ENCODE measurements at regions not wholly inside any gene's neighbourhood (a gene's known extent, or its start where the extent isn't known, plus 50 kb on each side); places are given as distances from the start of the nearest gene placed in this dataset.

DNA sequence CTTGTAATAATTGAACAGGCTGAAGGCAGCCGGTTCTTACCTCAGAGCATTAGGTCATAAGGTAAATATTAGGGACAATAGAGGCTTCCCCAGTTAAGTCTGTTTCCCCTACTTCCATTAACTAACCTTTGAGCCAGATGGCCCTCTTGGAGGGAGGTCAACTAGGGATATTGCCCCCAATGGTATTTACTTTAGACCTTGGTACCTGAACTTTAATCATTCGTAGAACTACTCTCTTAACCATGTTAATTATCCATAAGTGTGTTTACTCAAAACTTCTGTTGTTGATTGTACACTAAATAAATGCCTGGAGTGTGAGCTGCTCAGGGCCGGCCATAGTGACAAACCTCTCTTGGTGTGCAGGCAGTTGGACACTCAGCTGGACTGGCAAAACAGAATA lies 1843.5 kb upstream of the AGA start:
- ChIA-PET POLR2A (no interaction called here), RAD21 (ENCODE audit: unreplicated experiment) (no interaction called here), CTCF (interaction anchor here (1.1 kb wide), 1 partner anchor 22 kb away, joined by 3 read pairs; no protein-coding TSS in a partner anchor), SMC1A (ENCODE audit: uncharacterized antibody, unreplicated experiment) (interaction anchor here (1.2 to 1.5 kb wide), 2 partner anchors 10 to 17 kb away, joined by 4 to 5 read pairs; no protein-coding TSS in a partner anchor)
- no peaks in the 10 kb centered on the region for H3K4me1 ChIP-seq (ENCODE audit: control insufficient read depth, insufficient read depth, low read length)
- H3K4me2 ChIP-seq (ENCODE audit: control insufficient read depth, insufficient read depth): no peak overlapping the region
- no peaks in the 10 kb centered on the region for H3K9me3 ChIP-seq (replicated peaks; ENCODE audit: control insufficient read depth, insufficient read depth, low read length)
- intact Hi-C loops (cut with micrococcal nuclease; ENCODE audit: unreplicated experiment) (no loop called here), in situ Hi-C loops (cut with MboI) (no loop called here)
- FAIRE-seq: no peak
- no peak overlapping the region for H3K27ac ChIP-seq (ENCODE audit: control insufficient read depth, insufficient read depth)
- no peaks in the 10 kb centered on the region for H4K20me1 ChIP-seq (ENCODE audit: control insufficient read depth, insufficient read depth)
- TF ChIP-seq PML (IDR thresholded peaks at IDR 0.05; ENCODE audit: low read length): no peak
- TF ChIP-seq NR2F1 (conservative IDR thresholded peaks at IDR 0.05): no peak
- no peak for TF ChIP-seq RUNX3 (IDR thresholded peaks at IDR 0.05; ENCODE audit: low read length)
- TF ChIP-seq MXI1 (IDR thresholded peaks at IDR 0.05; ENCODE audit: low read depth, low read length): no peak
- TF ChIP-seq, protein P1, sequence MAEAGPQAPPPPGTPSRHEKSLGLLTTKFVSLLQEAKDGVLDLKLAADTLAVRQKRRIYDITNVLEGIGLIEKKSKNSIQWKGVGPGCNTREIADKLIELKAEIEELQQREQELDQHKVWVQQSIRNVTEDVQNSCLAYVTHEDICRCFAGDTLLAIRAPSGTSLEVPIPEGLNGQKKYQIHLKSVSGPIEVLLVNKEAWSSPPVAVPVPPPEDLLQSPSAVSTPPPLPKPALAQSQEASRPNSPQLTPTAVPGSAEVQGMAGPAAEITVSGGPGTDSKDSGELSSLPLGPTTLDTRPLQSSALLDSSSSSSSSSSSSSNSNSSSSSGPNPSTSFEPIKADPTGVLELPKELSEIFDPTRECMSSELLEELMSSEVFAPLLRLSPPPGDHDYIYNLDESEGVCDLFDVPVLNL (IDR thresholded peaks at IDR 0.05; ENCODE audit: low read depth, low read length): no peak
- no peak for TF ChIP-seq ZBED1 (IDR thresholded peaks at IDR 0.05; ENCODE audit: borderline replicate concordance)
- TF ChIP-seq STAT1 (conservative IDR thresholded peaks at IDR 0.05): no peak
- TF ChIP-seq, protein P2, sequence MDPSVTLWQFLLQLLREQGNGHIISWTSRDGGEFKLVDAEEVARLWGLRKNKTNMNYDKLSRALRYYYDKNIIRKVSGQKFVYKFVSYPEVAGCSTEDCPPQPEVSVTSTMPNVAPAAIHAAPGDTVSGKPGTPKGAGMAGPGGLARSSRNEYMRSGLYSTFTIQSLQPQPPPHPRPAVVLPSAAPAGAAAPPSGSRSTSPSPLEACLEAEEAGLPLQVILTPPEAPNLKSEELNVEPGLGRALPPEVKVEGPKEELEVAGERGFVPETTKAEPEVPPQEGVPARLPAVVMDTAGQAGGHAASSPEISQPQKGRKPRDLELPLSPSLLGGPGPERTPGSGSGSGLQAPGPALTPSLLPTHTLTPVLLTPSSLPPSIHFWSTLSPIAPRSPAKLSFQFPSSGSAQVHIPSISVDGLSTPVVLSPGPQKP (IDR thresholded peaks at IDR 0.05; ENCODE audit: low read depth, low read length): no peak
- TF ChIP-seq SREBF2 (IDR thresholded peaks at IDR 0.05; ENCODE audit: low read length): no peak
- no peak for TF ChIP-seq MTA3 (IDR thresholded peaks at IDR 0.05; ENCODE audit: borderline replicate concordance, low read length)
- no peak for TF ChIP-seq WRNIP1 (IDR thresholded peaks at IDR 0.05; ENCODE audit: borderline replicate concordance, low read depth, low read length)
- TF ChIP-seq, protein P3, sequence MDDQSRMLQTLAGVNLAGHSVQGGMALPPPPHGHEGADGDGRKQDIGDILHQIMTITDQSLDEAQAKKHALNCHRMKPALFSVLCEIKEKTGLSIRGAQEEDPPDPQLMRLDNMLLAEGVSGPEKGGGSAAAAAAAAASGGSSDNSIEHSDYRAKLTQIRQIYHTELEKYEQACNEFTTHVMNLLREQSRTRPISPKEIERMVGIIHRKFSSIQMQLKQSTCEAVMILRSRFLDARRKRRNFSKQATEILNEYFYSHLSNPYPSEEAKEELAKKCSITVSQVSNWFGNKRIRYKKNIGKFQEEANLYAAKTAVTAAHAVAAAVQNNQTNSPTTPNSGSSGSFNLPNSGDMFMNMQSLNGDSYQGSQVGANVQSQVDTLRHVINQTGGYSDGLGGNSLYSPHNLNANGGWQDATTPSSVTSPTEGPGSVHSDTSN (IDR thresholded peaks at IDR 0.05; ENCODE audit: insufficient replicate concordance, low read depth, low read length): no peak
- no peak for TF ChIP-seq CHD4 (IDR thresholded peaks at IDR 0.05)
- TF ChIP-seq ZNF274 (IDR thresholded peaks at IDR 0.05; ENCODE audit: insufficient read depth, insufficient read length): no peak
- no peak for TF ChIP-seq IRF4 (IDR thresholded peaks at IDR 0.05; ENCODE audit: low read depth, low read length)
- no peak for TF ChIP-seq EZH2 (IDR thresholded peaks at IDR 0.05; ENCODE audit: borderline replicate concordance, control insufficient read depth, low read depth, low read length)
- TF ChIP-seq, protein P4, sequence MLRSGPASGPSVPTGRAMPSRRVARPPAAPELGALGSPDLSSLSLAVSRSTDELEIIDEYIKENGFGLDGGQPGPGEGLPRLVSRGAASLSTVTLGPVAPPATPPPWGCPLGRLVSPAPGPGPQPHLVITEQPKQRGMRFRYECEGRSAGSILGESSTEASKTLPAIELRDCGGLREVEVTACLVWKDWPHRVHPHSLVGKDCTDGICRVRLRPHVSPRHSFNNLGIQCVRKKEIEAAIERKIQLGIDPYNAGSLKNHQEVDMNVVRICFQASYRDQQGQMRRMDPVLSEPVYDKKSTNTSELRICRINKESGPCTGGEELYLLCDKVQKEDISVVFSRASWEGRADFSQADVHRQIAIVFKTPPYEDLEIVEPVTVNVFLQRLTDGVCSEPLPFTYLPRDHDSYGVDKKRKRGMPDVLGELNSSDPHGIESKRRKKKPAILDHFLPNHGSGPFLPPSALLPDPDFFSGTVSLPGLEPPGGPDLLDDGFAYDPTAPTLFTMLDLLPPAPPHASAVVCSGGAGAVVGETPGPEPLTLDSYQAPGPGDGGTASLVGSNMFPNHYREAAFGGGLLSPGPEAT (IDR thresholded peaks at IDR 0.05; ENCODE audit: low read depth): no peak
- TF ChIP-seq PAX8 (IDR thresholded peaks at IDR 0.05): no peak
- TF ChIP-seq SMC3 (IDR thresholded peaks at IDR 0.05; ENCODE audit: borderline replicate concordance, low read length): no peak
- no peak for TF ChIP-seq IKZF2 (IDR thresholded peaks at IDR 0.05)
- DNase-seq (ENCODE audit: low read depth, low spot score): no peak
- no peak overlapping the region for H3K9ac ChIP-seq (ENCODE audit: control insufficient read depth, insufficient read depth, low read length)
- 31% methylated on average over 3 of the region's 3 CpGs for WGBS (ENCODE audit: insufficient coverage, insufficient replicate concordance, low lambda C conversion rate, missing lambda C conversion rate)
- no peak overlapping the region for H3K4me3 ChIP-seq
- H3K36me3 ChIP-seq (ENCODE audit: control insufficient read depth in 2 of 2, insufficient read depth in 2 of 2, low read length in 1 of 2): no peaks in the 10 kb centered on the region
- H3K27me3 ChIP-seq (replicated peaks in 1 of 2; ENCODE audit: control insufficient read depth in 2 of 2, insufficient read depth in 2 of 2, low read length in 1 of 2): no peaks in the 10 kb centered on the region
- H3K79me2 ChIP-seq (ENCODE audit: control insufficient read depth, insufficient read depth, low read length): no peaks in the 10 kb centered on the region
- no TSS peak for BruUV-seq (replicated peaks)
- no peak overlapping the region for H2AFZ ChIP-seq (ENCODE audit: control insufficient read depth, low read depth, low read length)
- ATAC-seq: no peak

All from GM12878 (cell line).